HG02623 (cell line): ENCODE measurements at regions not wholly inside any gene's neighbourhood (a gene's known extent, or its start where the extent isn't known, plus 50 kb on each side); places are given as distances from the start of the nearest gene placed in this dataset.

Experiments used
- ATAC-seq: cut with Tn5 transposase; IDR thresholded peaks from one replicate; pipeline ENCODE4 v1.9.1; 2021; ENCODE audit warnings: moderate library complexity; ENCODE audit not compliant: unreplicated experiment

DNA sequence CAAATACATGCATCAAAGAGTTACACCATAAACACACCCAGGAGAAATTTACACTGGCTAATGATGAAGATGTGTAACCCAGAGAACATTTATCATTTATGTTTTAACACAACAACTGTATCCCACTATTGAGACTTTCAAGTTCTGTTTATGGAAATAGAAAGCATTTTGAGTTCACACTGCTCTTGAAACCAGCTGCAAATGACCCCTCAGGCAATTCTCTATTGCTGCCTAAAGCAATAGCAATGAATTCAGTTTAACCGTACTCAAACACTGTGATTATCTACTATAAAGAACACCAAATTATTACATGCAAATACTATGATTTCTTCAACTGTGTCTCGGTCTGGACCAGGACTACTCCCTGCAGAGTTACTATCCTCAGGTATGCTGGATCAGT is 452.7 kb upstream of the NRXN1 start:
- ATAC-seq, result no peak

DNA sequence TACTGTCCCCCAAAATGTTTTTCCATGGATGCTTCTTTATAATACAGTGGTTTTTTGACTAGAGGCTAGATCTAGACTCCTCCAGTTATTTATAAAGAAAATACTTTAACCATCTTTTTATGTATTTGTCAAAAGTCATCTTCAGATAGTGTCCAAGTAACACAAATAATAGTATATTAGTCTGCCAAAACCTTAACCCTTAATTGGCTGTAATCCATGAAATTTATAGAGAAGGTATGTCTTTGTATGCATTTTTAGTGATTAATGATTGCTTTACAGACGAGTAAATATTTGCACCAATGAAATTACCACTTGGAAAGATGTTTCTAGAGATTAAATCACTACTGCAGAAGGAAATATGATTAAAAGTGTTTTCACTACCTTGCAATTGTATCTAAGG is 451.8 kb upstream of the NRXN1 start:
- ATAC-seq, result no peak

DNA sequence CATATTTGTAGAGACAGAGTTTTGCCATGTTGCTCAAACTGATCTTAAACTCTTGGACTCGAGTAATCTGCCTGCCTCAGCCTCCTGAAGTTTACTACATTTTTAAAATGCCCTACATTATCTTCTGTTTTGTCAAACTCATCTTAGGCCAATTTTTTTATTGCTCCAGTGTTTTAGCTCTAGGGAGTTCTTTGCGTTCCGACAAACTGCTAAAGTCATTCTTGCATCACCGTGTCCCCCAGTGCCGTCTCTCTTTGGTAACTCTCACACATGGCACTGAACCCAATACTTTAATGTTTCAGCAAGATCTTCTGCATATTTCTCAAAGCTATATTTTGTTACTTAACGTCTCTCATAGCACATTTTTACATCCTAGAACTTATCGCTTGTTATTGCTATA is 440.9 kb upstream of the NRXN1 start:
- no peak for ATAC-seq

DNA sequence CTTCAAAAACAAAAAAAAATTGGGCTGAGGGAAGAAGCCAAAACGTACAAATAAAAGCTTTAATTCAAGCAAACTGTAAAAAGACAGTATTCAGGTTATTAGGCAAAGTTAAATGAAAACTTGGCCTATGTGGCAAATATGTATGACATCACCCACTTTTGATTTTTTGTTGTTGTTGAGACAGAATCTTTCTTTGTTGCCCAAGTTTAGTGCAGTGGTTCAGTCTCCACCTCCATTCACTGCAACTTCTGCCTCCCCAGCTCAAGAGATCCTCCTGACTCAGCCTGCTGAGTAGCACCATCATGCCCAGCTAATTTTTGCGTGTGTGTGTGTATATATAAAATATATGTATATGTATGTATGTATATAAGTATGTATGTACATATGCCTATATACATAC is 440.4 kb upstream of the NRXN1 start:
- no peak for ATAC-seq

DNA sequence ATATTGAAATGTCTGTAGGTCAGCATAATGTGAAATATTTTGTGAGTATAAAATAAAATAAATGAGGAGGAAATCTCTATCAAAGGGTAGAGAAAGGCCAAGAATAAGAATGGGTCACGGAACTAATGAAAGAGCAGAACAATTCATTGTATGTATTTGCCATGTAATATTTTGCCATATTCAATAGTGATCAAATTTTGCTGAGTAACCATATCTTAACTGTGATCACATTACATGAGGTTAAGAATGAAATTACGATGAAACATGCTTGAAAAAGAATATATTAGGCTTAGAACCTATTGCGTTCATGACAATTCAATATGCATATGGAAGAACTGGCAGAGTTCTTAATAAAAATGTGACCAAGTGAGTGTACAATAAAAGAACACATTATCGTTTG is 437.2 kb upstream of the NRXN1 start:
- ATAC-seq, result no peak

DNA sequence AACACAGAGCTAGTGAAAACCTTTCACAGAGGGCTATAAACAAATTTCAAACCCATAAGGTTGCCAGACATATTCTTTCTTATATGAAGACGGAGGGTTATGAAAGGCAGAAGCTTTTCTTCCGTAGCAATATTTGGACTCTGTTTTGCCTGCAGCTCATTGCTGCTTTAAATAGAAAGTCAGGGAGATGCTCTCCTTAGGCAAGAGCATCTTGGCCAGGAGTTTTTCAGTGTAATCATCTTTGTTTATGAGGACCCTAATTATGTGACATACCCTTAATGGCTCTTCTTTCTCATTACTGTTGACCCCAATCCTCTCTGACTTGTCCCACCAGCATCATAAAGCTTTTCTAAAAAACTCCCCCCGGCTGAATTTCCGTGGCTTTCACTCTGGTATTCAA is 433.4 kb upstream of the NRXN1 start:
- ATAC-seq, result no peak

DNA sequence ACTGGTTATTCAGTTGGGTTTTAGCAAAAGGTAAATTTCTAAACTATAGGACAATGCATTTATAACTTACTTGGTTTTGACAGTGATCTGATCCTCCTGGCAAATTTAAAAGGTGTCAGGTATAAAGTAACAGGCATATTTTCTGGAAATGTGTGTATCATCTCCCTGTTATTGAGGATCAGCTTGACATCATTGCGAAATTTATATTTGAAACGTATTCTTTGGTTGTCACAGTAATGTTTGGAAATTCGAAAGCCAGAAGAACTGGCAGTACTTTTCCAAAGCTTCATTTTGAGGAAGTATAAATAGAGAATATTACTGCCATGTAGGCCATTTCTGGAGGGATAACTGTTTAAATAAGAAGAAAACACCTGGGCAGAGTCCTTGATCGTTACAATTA is 422.2 kb upstream of the NRXN1 start:
- no peak for ATAC-seq

DNA sequence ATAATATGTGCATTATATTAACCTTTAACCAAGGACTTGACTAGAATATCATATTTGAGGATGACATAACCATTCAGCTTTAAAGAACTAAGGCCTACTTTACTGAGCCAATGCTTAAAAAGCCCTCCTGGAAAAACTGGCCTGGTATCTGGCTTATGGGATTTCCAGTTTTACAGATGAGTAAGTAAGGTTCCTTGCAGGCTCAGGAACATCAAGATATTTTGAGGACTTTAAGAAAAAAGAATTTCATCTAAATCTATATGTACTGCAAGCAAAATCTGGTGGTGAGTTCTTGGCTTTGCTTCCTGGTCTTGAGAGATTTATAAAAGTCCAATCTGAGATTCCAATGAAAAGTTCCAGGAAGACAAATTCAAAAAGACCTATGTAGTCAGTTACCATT is 417.0 kb upstream of the NRXN1 start:
- no peak for ATAC-seq

DNA sequence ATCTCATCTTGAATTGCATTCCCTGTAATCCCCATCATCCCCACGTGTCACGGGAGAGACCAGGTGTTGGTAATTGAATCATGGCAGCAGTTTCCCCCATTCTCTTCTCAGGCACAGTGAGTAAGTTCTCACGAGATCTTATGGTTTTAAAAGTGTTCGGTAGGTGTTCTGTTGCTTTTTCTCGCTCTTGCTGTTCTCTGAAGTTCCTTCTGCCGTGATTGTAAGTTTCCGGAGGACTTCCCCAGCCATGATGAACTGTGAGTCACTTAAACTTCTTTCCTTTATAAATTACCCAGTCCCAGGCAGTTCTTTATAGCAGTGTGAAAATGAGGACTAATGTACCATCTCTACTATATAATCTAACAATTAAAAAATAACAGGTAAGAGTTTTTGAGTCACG is 409.9 kb upstream of the NRXN1 start:
- no peak for ATAC-seq

DNA sequence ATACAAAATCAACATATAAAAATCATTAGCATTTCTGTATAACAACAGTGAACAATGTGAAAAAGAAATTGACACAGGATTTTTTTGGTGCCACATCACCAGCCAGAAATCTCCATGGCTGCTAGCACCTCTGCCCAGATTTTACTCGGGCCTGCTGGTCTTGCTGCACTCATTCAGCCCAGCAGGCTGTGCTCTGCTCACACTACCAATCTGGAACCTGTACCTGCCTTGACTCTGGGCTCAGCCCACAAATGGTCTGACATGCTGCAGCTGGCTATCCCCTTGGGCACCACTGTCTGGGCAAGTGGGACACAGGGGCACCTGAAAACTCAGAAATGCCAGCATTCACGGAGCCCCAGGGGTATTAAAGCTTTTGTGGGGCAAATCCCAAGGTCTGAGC is 392.5 kb upstream of the NRXN1 start:
- ATAC-seq, result no peak

DNA sequence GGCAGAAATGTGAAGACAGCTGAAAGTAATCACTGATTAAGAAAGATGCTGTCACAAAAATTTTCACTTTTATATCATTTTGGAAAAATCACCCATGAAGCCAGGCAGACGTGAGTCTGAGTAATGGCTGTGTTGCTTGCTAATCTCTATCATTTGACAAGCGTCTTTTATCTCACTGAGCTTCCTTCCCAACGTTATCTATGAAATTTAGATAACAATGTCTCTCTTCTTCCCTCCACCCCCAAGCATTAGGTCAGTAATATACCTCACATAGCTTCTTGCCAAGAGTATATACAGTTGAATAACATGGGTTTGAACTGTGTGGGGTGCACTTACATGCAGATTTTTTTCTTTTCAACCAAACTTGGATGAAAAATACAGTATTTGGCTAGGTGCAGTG is 388.6 kb upstream of the NRXN1 start:
- no peak for ATAC-seq

DNA sequence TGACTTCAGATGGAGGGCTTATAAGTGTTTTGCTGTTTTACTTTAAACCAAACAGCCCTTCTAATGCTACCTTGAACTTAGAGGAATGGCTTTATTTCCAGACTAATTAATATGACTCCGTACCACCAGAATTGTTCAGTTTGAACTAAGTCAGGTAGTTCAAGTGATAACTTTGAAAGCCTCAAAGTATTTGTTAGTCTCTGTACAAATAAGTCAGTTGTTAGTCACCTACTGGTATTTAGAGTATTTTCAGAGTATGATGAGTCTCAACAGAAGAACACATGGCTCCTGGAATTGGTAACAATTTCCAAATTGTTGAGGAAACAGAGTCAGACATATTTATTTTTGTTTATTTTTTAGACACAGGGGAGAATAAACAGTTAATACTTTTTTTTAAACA is 381.8 kb upstream of the NRXN1 start:
- no peak for ATAC-seq

DNA sequence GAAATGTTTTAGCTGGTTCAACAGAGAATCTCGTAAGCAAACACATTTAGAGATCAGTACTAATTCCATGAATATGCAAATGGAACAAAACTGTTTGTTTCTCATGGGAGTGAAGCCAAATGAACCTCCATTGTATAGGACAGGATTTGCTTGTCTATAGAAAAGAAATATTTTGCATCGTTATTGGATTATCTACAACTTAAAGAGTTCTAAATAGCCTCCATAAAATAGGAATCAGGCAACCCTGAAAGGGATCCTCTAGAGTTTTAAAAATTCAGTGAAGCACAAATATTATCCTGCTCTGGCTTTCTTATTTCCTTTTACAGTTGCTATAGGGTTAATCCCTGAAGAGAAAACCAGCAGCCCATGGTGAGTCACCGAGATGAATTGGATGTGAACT is 378.4 kb upstream of the NRXN1 start:
- no peak for ATAC-seq

DNA sequence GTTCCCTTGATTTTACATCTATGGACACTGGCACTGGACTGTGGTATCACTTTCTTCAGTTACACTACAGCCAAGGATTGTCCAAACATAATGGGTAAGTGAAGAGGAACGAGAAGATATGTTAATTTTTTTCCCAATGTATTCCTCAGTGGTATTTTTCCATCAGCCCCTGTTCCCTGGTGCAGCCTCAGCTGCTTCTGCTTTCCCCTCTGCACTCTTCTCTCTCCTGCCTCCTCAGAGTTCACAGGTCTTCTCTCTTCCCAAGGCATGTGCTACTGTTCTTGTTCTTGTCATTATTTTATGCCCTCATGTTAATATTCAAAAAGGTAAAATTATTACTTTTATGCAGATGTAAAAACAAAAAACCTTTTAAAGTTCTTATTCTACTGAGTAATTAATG is 378.0 kb upstream of the NRXN1 start:
- ATAC-seq, result no peak

DNA sequence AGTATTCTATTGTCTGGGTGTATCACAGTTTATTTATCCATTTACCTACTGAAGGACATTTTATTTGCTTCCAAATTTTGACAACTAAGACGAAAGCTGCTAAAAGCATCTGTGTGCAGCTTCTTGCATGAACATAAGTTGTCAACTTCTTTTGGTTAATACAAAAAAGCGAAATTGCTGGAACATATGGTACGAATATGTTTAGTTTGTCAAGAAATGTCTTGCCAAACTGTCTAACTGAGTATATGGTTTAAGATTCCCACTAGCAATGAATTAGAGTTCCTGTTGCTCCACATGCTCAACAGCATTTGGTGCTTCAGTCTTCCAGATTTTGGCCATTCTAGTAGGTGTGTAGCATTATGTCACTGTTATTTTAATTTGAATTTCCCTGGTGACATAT is 372.3 kb upstream of the NRXN1 start:
- no peak for ATAC-seq

DNA sequence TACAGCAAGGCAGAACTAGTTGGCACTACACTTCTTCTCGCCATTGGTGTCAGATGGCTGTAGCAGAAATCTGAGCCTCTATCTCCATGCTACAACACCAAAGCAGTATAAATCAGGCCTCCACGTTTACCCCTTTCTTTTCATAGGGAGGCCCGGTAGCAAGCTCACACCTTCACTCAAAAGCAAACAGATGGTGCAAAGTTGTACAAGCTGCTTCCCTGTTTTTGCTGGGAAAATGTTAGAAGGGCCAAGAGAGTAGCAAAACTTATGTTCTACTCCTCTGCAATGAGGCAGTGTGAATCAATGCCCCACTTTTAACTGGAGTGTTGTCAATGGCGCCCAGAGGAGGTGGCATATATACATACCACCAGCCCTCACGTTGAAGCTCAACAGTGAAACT is 369.6 kb upstream of the NRXN1 start:
- ATAC-seq, result no peak

DNA sequence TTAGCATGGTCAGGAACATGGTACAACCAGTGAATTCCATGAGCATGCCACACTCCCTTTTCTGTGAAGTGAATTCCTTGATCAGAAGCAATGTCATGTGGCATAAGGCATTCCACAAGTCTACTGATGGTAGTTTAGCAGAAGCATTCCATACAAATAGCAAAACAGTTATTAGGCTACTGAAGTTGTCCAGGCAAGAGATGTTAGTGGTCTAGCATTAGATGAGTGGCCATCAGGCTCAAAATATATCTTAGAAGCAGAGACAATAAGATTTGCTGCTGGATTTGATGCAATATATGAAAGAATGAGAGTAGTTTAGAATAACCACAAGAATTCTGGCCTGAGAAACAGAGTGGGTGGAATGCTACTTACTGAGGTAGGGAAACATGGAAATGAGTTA is 355.3 kb upstream of the NRXN1 start:
- no peak for ATAC-seq

DNA sequence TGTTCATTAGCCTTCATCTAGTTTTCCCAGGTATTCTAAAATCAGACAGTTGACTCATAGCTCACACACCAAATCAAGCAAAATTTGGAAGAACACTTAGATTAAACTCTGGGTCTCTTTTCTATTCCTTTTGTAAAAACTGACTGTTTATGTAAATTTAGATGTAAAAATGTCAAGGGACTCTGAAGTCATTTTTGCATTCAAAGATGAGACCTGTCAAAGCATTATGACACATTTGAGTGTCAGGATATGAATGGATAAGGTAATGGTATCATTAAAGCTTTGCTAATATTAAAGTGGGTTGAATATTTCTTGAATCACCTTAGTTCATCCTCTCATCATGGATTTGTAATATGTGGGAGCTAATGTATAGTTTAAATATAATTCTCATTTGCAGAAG is 348.1 kb upstream of the NRXN1 start:
- no peak for ATAC-seq

DNA sequence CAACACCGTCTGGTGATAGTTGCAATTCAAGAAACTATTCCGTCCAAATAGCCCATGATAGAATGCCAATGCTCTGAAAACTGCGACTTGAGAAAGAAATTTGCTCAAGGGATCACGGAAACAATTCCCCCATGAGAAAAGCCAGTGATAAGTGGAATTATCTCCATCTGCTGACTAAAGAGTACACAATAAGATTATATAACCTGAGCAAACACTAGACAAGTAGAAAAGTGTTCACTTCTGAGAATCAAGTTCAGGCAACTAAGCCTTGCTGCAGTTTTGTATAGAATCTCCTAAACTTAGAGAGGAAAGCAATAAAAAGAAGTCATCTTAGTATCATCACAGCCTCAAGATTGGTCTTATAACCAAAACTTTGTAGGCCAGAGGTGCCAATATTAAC is 336.3 kb upstream of the NRXN1 start:
- no peak for ATAC-seq

DNA sequence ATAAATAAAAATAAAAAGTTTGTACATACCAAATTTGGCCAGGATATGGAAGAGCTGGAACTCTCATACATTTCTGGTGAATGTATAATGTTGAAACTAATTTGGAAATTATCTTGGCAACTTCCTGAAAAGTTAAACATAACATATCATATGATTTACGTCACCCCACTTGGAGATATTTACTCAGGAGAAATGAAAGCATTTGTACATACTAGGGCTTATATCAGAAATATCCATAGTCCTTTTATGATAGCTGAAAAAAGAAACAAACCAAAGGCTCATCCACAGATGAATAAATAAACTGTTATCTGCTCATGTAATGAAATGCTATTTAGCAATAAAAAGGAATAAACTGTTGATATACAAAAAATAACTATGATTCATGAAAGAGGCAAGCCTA is 318.2 kb upstream of the NRXN1 start:
- ATAC-seq, result no peak

DNA sequence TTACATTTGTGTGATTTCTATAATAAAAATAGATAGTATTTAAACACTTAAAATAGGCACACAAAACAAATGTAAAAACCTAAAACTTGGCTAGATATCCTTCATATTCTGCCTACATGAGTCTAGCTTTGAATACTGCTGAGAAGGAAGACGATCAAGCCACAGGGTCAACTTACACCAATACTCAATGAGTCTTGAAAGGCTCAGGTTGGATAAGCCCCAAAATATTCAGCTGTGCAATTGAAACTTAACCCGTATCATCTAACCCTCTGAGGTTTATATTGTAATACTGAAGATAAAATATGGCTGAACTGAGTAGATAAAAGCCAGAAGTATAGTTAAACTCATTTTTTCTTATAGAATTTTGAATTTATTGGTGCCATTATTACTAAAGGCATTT is 313.0 kb upstream of the NRXN1 start:
- ATAC-seq, result no peak

DNA sequence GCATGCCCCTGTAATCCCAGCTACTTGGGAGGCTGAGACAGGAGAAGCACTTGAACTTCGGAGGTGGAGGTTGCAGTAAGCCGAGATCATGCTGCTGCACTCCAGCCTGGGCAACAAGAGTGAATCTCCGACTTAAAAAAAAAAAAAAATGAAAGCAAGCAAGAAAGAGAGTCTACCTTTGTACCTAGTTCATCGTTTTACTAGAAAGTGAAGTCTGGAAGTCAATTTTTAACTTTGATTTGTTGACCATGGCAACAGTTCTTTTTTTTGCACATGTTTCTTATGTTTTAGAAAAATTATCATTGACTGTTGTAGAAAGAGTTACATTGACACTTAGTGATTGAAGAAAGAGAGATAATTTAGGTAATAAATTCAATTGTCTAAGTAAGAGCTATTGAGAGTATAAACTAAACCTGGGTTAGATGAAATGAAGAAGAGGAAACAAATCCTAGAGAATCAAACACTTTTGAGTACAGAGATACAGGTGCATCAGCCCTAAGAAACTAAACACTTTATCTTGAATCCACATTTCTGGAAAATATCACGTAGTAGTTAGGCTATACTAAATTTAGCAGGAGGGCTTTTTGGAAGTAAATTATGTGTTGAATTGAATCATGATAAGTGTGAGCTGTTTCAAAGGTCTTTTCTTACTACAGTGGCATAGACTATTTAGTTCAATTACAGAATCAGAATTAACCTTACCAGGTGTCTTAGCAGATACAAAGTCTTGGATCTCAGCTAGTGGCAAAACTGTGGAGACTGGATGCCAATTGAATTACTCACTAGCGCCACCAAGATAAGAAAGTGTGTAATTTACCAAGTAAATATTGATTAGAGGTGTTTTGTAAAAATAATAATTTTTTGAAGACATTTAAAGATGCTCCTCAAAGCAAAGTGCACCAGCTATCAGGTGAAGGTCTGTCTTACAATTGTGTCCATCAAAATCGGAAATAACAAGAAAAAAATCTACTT is 303.4 kb upstream of the NRXN1 start:
- no peak for ATAC-seq

DNA sequence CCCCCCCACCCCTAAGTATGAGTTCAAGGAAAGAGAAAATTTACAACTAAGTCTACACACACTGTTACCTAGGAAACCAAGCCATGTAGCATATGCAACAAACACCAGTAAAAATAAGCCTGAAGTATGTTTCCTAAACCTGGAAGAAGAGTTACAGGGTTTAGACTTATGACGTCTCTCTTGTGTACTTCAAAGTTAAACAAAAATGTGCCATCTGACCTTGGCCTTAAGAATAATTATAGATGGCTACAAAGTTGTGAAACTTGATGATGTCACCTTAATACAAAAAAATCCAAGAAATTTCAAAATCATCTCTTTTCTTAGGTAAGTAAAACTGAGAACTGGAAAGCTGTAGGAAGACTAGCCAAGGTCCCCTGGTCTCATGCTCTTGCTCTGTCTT is 297.6 kb upstream of the NRXN1 start:
- ATAC-seq, result no peak
